ENCODE measurements at regions not wholly inside any gene's neighbourhood (a gene's known extent, or its start where the extent isn't known, plus 50 kb on each side); places are given as distances from the start of the nearest gene placed in this dataset.

GRCh38 chr3:24947103-24947502, 452.5 kb upstream of the THRB start:
- 6% methylated on average over 4 of the region's 4 CpGs for WGBS (ENCODE audit: insufficient coverage, low coverage, missing lambda C conversion rate)
- Histone ChIP-seq H3K4me2 (ENCODE audit: insufficient read depth, low read length) (no peak overlapping the region), H3K36me3 (ENCODE audit: control insufficient read depth, insufficient read depth, low read length) (no peaks in the 10 kb centered on the region), H3K4me3 (no peak overlapping the region), H2AFZ (ENCODE audit: low read depth, low read length) (no peak overlapping the region), H4K20me1 (replicated peaks; ENCODE audit: control insufficient read depth, insufficient read depth, low read length) (no peaks in the 10 kb centered on the region), H3K4me1 (replicated peaks in 1 of 2; ENCODE audit: control insufficient read depth in 2 of 2, insufficient read depth in 2 of 2, low read length in 2 of 2) (no peaks in the 10 kb centered on the region), H3K9me3 (replicated peaks; ENCODE audit: control insufficient read depth, insufficient read depth, low read depth, low read length) (no peaks in the 10 kb centered on the region; the same call in 1 of the 2 replicates), H3K79me2 (ENCODE audit: control insufficient read depth, insufficient read depth, low read length) (no peaks in the 10 kb centered on the region), H3K27me3 (ENCODE audit: control insufficient read depth in 2 of 2, insufficient read depth in 2 of 2, low read length in 2 of 2) (no peaks in the 10 kb centered on the region), H3K9ac (ENCODE audit: insufficient read depth in 1 of 2, low read depth in 2 of 2, low read length in 2 of 2) (no peak overlapping the region), H3K9me1 (ENCODE audit: control insufficient read depth, insufficient read depth, low read length) (no peaks in the 10 kb centered on the region), H3K27ac (ENCODE audit: extremely low read depth, low read depth, low read length) (no peak overlapping the region)
- ChIA-PET CTCF (ENCODE audit: low intra/inter-chr PET ratio) (no interaction called here), POLR2A (no interaction called here)
- ATAC-seq (no peak), DNase-seq (ENCODE audit: extremely low read depth in 1 of 4, low spot score in 3 of 4) (no peak), FAIRE-seq (no peak)
- no peak for TF ChIP-seq ZZZ3 (IDR thresholded peaks at IDR 0.05)
- no peak for TF ChIP-seq CXXC5 (CRISPR knock-in tag; IDR thresholded peaks at IDR 0.05)
- no peak for TF ChIP-seq SETDB1 (IDR thresholded peaks at IDR 0.05; ENCODE audit: low read length)
- TF ChIP-seq SMAD3 (CRISPR knock-in tag; conservative IDR thresholded peaks at IDR 0.05), result no peak
- TF ChIP-seq NELFE (IDR thresholded peaks at IDR 0.05; ENCODE audit: insufficient read depth, insufficient read length), result no peak
- no peak for TF ChIP-seq MCM3 (IDR thresholded peaks at IDR 0.05)
- no peak for TF ChIP-seq ZFX (CRISPR knock-in tag; IDR thresholded peaks at IDR 0.05)
- TF ChIP-seq ZC3H8 (IDR thresholded peaks at IDR 0.05), result no peak
- no peak for TF ChIP-seq KDM1A (IDR thresholded peaks at IDR 0.05)
- no peak for TF ChIP-seq ZMIZ1 (IDR thresholded peaks at IDR 0.05; ENCODE audit: low read depth in 2 of 2, low read length in 2 of 2)
- no peak for TF ChIP-seq DNMT1 (IDR thresholded peaks at IDR 0.05)
- TF ChIP-seq CEBPB (tag; IDR thresholded peaks at IDR 0.05), result no peak
- intact Hi-C loops (cut with micrococcal nuclease), result no loop called here
- BruUV-seq (replicated peaks), result no TSS peak
- in situ Hi-C loops (cut with MboI), result no loop called here

Measured in K562 (cell line).